GM20431 (cell line): ENCODE measurements at regions not wholly inside any gene's neighbourhood (a gene's known extent, or its start where the extent isn't known, plus 50 kb on each side); places are given as distances from the start of the nearest gene placed in this dataset.

ENCODE experiments used
- in situ Hi-C: fragments of 300-500 bp; cut with MseI, MboI; formaldehyde crosslinking; loops from one replicate; pipeline ENCODE4 v1.15.0; 2020; ENCODE audit warnings: low sequenced_read_pairs; ENCODE audit not compliant: unreplicated experiment

- in situ Hi-C loops: no loop called here
Measured at GRCh38 chr7:18395868-18396267, 99.7 kb upstream of the HDAC9 start.

- in situ Hi-C loops: no loop called here
Measured at GRCh38 chr7:18396953-18397352, 98.6 kb upstream of the HDAC9 start.

GRCh38 chr7:18399436-18400235, 95.9 kb upstream of the HDAC9 start:
- in situ Hi-C loops: no loop called here

GRCh38 chr7:18400275-18400674, 95.3 kb upstream of the HDAC9 start:
- in situ Hi-C loops: no loop called here

GRCh38 chr7:18400726-18401125, 94.8 kb upstream of the HDAC9 start:
- in situ Hi-C loops: no loop called here

- in situ Hi-C loops: no loop called here
Measured at GRCh38 chr7:18401757-18402156, 93.8 kb upstream of the HDAC9 start.

GRCh38 chr7:18402488-18403183, 92.9 kb upstream of the HDAC9 start:
- in situ Hi-C loops: no loop called here

GRCh38 chr7:18405726-18406125, 89.8 kb upstream of the HDAC9 start:
- in situ Hi-C loops: no loop called here

GRCh38 chr7:18407385-18407784, 88.2 kb upstream of the HDAC9 start:
- in situ Hi-C loops: no loop called here

- in situ Hi-C loops: no loop called here
Measured at GRCh38 chr7:18408461-18408860, 87.1 kb upstream of the HDAC9 start.

- in situ Hi-C loops: no loop called here
Measured at GRCh38 chr7:18408868-18409267, 86.7 kb upstream of the HDAC9 start.

- in situ Hi-C loops: no loop called here
Measured at GRCh38 chr7:18413447-18413846, 82.1 kb upstream of the HDAC9 start.

GRCh38 chr7:18414885-18415284, 80.7 kb upstream of the HDAC9 start:
- in situ Hi-C loops: no loop called here

GRCh38 chr7:18416988-18417387, 78.6 kb upstream of the HDAC9 start:
- in situ Hi-C loops: no loop called here

- in situ Hi-C loops: no loop called here
Measured at GRCh38 chr7:18419456-18419855, 76.1 kb upstream of the HDAC9 start.

GRCh38 chr7:18420108-18420507, 75.4 kb upstream of the HDAC9 start:
- in situ Hi-C loops: no loop called here

GRCh38 chr7:18420748-18421147, 74.8 kb upstream of the HDAC9 start:
- in situ Hi-C loops: no loop called here

GRCh38 chr7:18421297-18422002, 74.1 kb upstream of the HDAC9 start:
- in situ Hi-C loops: no loop called here

GRCh38 chr7:18425227-18425626, 70.3 kb upstream of the HDAC9 start:
- in situ Hi-C loops: no loop called here

GRCh38 chr7:18425838-18426445, 69.6 kb upstream of the HDAC9 start:
- in situ Hi-C loops: no loop called here
